ENCODE measurements at regions not wholly inside any gene's neighbourhood (a gene's known extent, or its start where the extent isn't known, plus 50 kb on each side); places are given as distances from the start of the nearest gene placed in this dataset.

GRCh38 chr22:27682437-27682836 lies 119.1 kb downstream of the MN1 start:
- ATAC-seq (no peak), DNase-seq (no peak)

- DNase-seq (no peak), ATAC-seq (no peak)
These were observed 116.7 kb downstream of the MN1 start for GRCh38 chr22:27684901-27685300.

GRCh38 chr22:27685515-27685914 lies 116.0 kb downstream of the MN1 start:
- ATAC-seq (no peak), DNase-seq (no peak)

GRCh38 chr22:27685970-27686369 lies 115.6 kb downstream of the MN1 start:
- ATAC-seq (no peak), DNase-seq (no peak)

- ATAC-seq (no peak), DNase-seq (no peak)
These were observed 115.0 kb downstream of the MN1 start for GRCh38 chr22:27686534-27686933.

GRCh38 chr22:27687984-27688545 lies 113.5 kb downstream of the MN1 start:
- ATAC-seq (no peak), DNase-seq (no peak)

GRCh38 chr22:27689664-27690063 lies 111.9 kb downstream of the MN1 start:
- DNase-seq, result no peak
- ATAC-seq, result no peak

GRCh38 chr22:27690599-27690998 lies 111.0 kb downstream of the MN1 start:
- no peak for DNase-seq
- ATAC-seq, result no peak

- DNase-seq, result no peak
- ATAC-seq, result no peak
These were observed 109.3 kb downstream of the MN1 start for GRCh38 chr22:27692243-27692642.

GRCh38 chr22:27695925-27696324 lies 105.6 kb downstream of the MN1 start:
- no peak for DNase-seq
- no peak for ATAC-seq

GRCh38 chr22:27697888-27698287 lies 103.7 kb downstream of the MN1 start:
- no peak for DNase-seq

More at GRCh38 chr22:27697888-27698287, 103.7 kb downstream of the MN1 start:
- no peak for ATAC-seq
